ENCODE measurements at regions not wholly inside any gene's neighbourhood (a gene's known extent, or its start where the extent isn't known, plus 50 kb on each side); places are given as distances from the start of the nearest gene placed in this dataset.
"Not testable (repeated sequence)": the region's sequence is repeated elsewhere in the genome, so short reads cannot be mapped to it uniquely, and the experiment has no call there.

DNA sequence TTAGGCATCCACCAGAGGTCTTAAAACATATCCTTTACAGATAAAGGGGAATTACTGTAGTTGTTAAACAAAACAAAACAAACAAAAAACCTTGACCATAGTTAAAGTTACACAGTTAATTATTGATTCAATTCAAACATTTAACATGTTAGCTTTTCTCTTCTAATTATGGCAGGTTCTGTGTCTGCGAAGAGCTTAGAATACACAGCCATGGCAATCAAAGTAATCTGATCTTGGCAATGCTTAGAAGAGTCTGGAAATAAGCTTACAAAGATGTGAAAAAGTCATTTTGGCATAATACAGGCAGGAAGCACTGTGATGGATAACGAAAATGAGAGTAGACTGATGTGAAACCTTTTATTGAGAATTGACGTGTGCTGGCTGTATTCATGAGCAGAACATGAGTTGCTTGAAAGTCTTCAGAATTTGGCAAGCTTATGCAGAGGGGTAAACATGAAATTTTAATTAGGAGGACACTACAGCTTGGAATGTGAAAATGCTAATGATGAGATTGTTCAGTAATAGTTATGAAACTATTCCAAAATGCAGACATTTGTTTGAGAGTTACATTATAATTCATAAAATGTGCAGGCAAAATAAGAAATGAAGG, 629.6 kb downstream of the FSCB start:
- no peak for DNase-seq (ENCODE audit: low spot score)

DNA sequence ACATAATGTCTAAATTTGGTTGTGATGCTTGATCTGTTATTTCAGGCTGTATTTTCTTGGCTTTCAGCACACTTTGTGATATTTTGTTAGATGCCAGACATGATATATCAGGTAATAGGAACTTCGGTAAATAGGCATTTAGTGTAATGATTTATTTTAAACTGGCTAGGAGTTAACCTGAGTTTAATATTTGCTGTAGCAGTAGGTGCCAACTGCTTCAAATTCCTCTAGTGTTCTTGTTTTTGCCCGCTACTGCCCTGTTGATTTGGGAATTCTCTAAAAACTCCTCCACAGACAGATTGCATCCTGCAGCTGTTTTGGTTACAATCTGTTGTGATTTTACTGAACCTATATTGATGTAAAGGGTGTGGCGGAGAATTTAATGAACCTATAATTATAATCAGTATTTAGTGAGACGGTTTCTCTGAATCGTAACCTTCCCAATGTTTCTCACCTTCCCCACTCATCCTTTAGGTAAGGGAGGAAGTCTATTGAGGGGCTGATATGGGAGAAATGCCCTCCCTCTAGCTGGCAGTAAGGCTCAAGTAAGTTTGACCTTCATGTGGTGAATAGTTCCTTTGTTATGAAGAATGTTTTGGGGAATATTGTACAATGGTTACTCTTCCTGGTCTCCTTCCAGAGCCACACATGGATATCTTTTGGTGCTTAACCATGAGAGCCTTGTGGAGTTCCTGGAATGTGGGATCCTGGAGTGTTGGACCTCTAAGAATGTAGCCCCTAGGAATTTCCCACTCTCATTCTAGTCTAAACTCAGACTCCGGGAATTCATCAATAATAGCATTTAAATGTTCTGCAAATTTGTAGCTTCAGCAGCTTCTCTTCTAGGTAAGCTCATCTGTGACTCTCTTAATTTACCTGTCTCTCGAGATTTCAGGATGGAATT, 634.1 kb downstream of the FSCB start:
- no peak for DNase-seq (ENCODE audit: low spot score)

DNA sequence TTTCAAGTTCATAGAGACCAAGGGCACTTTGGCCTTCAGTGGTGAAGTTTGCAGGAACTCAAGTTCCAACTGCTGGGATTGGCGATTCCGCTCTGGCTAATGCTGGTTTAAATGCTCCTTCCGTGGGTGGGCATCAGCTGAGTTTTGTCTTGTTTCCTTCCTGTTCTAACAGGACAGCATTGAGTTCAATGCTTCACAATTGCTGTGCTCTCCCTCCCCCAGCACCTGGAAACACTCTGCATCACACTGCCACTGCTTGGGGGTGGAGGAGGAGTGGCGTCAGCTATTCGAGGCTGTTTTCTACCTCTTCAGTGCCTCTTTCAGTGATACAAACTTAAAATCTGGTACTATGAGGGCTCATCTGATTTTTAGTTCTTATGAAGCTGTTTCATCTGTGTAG, 634.9 kb downstream of the FSCB start:
- DNase-seq (ENCODE audit: low spot score): no peak

DNA sequence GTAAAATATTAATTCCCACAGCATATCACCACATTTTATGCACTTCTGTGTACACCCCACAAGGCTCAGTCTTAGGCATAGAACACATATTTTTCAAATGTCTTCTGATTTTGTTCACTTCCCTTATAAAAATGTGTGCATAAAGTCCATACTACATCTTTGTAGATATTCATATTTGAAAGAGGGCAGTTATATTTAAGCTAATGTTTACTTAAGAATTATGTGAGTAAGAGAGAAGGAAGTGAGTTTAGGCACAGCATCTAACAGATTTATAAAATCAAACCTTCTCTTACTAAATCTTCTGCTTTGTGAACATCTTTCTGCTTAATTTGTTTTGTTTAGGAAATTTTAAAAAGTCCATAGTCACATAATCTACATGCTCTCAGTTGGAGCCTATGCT, 648.1 kb downstream of the FSCB start:
- no peak for DNase-seq (ENCODE audit: low spot score)

DNA sequence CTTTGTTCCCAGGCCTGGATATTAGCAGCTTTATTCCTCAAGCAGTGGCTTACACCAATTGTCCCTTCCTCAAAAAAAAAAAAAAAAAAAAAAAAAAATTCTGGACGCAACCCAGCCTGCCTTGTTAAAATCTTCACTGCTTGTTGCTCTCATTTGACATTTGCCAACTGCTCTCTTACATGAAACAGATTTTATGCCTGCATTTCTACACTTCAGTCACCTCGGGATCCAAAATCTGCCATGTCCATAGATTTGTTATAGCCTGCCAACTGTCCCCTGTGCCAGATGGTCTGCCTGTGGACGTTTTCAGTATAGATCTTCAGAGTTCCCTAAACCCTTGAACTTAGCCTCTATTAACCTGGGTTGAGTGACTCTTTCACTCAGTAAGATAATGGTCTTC, 651.5 kb downstream of the FSCB start:
- DNase-seq (ENCODE audit: low spot score): no peak

DNA sequence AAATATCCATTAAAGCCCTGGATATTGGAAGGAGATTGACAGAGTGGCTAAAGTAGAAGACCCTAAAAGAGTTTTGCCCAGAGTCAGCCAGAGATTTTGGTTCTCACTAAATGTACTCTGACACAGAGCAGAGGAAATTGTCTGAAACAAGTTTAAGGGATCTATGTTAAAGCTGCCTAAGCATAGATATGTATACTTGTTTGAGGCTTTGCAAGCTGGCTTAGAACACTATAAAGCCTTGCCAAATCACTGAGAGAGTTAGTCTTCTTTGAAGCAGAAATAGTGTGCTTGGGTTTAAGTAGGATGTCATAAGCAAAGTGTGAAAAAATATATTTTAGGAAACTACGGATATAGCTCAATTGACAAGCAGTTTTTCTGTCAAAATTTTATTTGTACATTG, 653.5 kb downstream of the FSCB start:
- no peak for DNase-seq (ENCODE audit: low spot score)

DNA sequence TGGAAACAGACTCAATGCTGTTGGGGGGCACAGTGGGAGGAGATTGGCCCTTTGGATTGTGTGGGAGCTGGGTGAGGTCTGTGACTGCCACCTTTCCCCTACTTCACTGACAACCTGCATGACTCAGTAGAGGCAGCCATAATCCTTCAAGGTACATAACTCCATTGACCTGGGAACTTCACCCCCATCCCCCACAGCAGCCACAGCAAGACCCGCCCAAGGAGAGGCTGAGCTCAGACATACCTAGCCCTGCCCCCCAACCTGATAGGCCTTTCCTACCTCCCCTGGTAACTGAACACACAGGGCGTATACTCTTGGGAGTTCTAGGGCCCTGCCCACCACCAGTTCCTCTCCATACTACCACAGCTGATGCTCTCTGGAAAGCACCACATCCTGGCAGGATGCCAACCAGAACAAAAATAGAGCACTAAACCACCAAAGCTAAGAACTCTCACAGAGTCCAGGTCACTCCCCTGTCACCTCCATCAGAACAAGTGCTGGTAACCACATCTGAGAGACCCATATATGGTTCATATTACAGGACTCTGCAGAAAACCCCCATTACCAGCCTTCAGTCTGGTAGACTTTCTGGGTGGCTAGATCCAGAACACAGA, 703.9 kb downstream of the FSCB start:
- DNase-seq (ENCODE audit: low spot score): no peak

DNA sequence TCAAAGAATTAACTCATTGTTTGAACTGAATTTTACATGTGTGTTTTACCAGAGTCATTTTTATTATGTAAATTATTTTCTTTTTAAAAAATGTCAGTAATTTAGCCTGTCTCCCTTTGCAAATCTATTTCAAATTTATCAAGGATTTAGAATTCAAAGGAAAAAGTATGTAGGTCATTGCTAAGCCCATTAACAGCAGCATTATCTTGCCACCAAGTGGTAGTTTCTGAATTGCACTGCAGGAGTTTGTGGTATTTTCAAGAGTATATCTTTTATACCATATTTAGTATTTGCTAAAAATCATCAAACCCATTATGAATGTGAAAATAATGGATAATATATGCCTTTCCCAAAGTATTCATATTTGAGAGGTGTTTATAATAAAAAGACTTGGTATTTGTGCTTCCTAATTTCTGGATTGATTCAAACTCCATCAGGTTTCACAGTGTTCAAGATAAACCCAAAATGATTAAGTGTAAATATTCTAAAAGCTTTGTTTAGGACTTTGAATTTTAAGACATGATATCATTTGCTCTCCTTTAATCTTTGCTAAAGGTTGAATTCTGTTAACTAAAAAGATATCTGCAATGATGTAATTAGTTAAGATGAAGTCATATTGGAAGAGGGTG, 711.4 kb downstream of the FSCB start:
- no peak for DNase-seq (ENCODE audit: low spot score)

DNA sequence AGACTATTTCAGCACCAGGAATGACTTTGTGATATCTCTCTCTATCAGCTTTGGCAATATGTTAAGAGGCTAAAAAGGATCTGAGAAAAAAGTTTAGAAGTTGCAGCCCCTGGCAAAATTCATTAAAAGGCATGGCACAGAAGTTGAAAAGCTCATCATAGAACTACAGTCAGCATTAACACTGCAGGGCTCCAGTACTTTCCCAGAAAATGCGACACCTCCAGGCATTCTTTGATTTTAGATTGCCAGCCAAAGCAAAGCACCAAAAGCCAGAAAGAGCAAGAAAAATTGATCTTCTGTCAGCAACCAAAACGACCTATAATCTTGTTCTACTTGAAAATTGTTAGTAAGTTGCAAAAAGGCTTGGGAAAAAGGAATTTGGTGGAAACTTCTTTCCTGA, 713.5 kb downstream of the FSCB start:
- no peak for DNase-seq (ENCODE audit: low spot score)

DNA sequence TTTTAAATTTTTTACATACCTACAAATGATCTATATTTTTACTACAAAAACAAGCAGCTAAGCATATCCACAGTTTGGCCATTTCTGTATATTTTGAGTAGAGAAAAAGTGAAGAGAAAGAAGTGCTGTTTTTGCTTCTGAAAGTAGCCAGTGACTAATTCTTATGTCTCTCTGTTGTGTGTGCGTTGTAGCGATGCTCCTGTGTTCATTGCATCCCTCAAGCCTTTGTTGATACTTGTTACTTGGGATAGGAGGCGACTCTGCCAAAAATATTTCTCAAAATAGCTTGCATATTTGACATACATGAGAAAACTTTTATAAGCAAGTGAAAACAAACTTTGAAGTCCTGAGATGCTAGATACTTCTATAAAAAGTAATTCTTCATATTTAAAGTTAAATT, 714.1 kb downstream of the FSCB start:
- no peak for DNase-seq (ENCODE audit: low spot score)

DNA sequence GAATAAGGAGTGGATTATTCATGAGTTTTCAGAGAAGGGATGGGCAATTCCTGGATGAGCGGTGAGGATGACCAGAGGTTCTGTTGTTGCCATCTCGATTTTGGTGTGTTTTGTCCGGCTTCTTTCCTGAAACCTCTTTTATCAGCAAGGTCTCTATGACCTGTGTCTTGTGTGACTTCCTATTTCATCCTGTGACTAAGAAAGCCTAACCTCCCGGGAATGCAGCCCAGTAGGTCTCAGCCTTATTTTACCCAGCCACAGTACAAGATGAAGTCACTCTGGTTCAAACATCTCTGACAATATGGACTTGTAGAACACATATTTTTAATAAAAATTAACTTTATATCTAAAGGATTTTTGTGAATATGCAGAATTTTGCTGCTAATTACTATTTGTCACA, 716.4 kb downstream of the FSCB start:
- DNase-seq (ENCODE audit: low spot score): no peak

DNA sequence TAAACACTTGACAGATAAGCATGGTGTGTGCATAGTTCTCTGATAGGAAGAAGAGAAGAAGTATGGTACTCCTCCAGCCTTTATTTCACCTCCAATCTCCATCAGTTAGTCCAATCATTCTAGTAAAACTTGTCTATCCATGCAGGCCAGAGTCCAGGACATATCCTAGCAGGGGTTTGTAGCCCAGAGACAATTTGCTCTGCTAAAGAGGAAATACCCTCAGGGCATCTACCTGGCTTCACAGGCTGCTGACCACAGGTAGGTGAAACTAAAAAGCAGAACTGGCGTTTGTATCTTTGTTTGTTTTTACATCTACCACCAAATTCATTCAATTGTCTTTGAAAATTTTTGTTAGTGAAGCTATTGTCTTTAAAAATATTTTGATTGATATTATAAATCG, 717.6 kb downstream of the FSCB start:
- DNase-seq (ENCODE audit: low spot score): no peak

DNA sequence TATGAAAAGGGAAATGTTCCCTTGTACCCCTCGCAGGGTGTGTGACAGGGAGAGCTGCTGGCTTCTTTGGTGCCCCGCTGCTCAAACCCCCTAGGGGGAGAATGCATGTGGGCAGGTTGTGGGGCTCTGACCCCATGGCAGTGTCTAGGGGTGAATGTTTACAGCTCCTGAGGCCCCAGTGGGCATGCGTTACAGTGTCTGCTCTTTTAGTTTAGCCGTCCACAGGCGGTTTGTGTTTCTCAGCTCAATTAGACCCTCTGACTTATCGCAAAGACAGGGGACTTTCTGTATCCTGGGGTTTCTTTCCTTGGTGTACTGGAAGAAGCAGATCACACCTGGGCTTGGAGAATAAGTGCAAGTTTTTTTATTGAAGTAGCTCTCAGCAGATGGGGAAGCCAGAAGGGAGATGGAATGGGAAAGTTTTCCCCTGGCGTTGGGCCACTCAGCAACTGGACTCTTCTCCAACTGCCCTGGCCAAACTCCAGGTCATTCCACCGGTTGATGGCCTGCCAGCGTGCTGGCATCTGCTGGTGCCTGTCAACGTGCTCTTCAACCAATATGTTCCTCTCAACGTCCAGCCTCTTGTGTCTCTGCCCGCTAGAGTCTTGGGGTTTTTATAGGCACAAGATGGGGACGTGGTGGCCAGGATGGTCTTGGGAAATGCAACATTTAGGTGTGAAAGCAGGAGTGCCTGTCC, 720.9 kb downstream of the FSCB start:
- DNase-seq (ENCODE audit: low spot score): peak; percentile 62

DNA sequence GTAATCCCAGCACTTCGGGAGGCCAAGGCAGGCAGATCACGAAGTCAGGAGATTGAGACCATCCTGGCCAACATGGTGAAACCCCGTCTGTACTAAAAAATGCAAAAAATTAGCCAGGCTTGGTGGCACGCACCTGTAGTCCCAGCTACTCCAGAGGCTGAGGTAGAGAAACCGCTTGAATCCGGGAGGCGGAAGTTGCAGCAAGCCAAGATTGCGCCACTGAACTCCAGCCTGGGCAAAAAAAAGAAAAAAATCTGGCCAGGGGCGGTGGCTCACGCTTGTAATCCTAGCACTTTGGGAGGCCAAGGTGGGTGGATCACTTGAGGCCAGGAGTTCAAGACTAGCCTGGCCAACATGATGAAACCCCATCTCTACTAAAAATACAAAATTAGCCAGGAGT, 722.7 kb downstream of the FSCB start:
- not testable (repeated sequence) for DNase-seq (ENCODE audit: low spot score)

DNA sequence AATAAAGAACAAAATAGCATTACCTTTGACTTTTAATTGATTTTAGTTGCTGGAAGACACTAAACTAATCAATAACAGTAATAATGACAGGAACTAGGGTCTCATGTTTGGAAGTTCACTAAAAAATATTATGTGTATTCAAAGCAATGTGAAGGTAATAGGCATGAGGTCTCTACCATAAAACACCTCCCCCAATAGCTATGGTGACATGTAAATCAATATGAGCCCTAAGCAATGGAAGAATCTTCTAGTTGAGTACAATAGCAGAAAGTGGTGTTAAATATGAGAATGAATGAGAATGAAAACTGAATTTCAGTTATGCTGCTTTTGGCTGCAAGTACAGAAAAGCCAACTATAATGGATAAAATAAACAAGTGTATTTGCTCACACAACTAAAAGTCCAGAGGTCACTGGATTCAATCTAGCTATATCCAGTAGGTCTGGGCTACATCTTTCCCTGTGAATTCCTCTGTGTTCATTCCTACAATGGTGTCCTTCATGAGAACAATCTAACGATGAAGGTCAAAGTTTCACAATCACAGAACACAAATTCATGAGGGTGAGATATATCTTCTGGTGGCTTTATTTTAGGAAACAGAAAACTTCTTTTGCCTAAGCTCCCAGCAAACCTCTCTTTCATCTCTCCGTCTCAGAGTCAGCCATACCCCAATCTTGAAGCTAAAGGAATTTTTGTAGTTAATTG, 728.0 kb downstream of the FSCB start:
- no peak for DNase-seq (ENCODE audit: low spot score)

DNA sequence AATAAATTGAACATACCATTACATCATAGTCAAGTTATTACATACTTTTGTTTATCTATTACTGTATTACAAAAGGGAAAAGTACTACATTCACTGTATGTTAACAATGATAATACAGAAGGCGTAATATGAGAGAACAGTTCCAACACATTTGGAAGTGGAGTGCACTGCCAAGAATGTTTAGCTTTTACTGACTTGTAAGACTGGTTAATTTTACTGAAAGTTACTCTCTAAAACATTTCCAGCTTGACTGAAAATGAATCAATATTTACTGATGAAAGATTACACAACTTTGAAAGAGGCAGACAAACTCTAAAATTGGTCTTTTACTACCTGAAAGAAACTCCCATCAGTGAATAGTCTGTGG, 728.5 kb downstream of the FSCB start:
- no peak for DNase-seq (ENCODE audit: low spot score)

DNA sequence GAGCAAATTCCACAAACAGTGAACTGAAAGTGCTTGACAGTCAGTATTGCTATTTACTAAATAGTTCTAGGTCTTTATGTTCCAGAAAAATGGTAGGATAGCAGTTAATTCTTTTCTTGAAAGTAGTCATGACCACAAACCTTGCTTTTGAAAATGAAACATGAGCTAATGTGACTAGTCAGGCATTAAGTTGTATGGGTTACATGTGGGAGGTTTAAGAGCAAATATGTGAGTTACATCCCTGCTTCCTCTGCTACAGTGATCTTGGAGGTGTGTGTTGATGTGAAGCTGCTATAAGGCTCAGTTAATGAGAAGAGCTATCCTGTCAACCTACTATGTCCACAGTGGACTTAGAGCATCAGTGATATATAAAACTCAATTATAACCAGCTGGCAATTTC, 741.6 kb downstream of the FSCB start:
- DNase-seq (ENCODE audit: low spot score): no peak

DNA sequence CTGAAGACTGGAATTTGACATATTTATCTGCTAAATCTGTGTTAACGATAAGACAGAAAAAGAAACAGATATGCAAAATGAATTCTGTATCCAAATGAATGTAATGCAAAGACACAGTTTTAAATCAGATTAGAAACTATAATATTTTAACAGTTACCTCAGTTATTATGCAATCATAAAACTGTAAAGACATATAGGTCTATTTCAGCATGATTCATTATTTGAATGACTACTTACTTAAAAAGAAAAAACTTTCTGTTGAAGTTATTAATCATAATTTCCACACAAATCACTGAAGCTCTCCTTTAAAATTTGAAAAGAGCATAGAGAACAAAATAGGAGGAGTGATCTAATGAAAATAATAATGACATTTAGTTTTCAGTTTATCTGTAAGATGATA, 742.6 kb downstream of the FSCB start:
- no peak for DNase-seq (ENCODE audit: low spot score)

DNA sequence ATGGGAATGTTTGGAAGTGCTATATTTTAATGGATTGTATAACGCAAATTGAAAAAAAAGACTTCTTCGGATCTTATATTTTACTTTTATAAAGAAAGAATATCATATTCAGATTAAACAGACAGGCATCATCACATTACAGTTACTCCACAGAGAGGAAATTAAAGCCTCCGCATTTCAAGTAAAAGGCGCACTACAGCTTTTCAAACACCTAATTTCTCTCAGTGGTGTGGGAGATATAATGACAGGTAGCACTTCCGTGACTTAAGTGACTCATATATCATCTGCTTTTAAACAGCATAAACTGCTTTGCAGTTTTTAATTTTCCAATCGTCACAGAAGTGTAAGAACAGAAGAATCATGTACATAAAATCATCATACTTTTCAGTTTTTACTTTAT, 751.4 kb downstream of the FSCB start:
- DNase-seq (ENCODE audit: low spot score): no peak

DNA sequence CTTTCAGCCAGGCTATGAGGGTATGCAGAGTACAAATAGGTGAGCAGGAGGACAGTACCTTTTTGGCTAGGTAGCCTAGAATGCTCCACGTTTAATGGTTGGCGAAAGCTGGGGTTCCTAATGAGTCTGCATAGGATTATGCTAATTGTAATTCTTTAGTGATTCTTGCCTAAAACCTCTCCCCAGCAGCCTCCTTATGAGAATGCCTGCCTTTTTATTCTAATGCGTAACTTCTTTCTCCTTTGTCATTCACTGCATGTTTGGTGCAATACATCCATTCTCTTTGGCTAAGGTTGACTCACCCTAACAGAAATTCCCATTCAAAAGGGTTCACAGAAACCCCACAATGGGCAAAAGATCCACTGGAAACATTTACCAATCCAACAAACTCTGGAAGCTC, 752.2 kb downstream of the FSCB start:
- no peak for DNase-seq (ENCODE audit: low spot score)

DNA sequence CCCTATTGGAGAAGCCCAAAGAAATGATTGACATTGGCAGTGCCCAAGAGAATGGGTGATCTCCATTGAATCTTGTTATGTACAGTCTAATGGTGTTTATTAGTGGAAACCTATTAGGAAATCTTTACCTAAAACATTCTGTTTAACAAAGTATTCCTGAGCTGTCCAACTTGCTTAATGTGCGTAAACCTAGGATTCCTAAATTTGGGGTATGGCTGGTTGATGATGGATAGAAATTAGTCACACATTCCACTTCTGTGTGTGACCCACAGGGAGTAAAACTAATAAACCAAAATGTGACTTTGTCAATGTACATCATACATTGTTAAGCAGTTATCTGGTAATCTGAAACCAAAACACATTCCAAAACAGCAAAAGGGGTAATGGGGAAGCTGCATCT, 761.3 kb downstream of the FSCB start:
- no peak for DNase-seq (ENCODE audit: low spot score)
